H9 (cell line): ENCODE measurements at regions not wholly inside any gene's neighbourhood (a gene's known extent, or its start where the extent isn't known, plus 50 kb on each side); places are given as distances from the start of the nearest gene placed in this dataset.

Source experiments
- DNase-seq: peaks from one replicate; pipeline ENCODE4 v3.0.0-alpha.2; 2017
- H2AFZ ChIP-seq: one replicate; pipeline ENCODE4 v1.6.1; 2013; ENCODE audit warnings: mild to moderate bottlenecking, low read length, control low read depth, moderate library complexity
- H2AK5ac ChIP-seq: 2 replicates; pipeline ENCODE4 v1.6.1; 2013; ENCODE audit warnings: low read length, control low read depth, mixed read lengths; ENCODE audit not compliant: insufficient read length
- H2BK120ac ChIP-seq: one replicate; pipeline ENCODE4 v1.6.1; 2013; ENCODE audit warnings: low read depth, mild to moderate bottlenecking, low read length, control low read depth, inconsistent platforms; ENCODE audit not compliant: poor library complexity, severe bottlenecking
- H2BK12ac ChIP-seq: 2 replicates; pipeline ENCODE4 v1.6.1; 2013; ENCODE audit warnings: low read length, control low read depth, mixed read lengths, low read depth; ENCODE audit not compliant: insufficient read length
- H2BK15ac ChIP-seq: 2 replicates; pipeline ENCODE4 v1.6.1; 2013; ENCODE audit warnings: low read depth, low read length, control low read depth
- H2BK20ac ChIP-seq: one replicate; pipeline ENCODE4 v1.6.1; 2013; ENCODE audit warnings: low read depth, mild to moderate bottlenecking, low read length, control low read depth, inconsistent platforms; ENCODE audit not compliant: poor library complexity, severe bottlenecking
- H2BK5ac ChIP-seq: 2 replicates; pipeline ENCODE4 v1.6.1; 2013; ENCODE audit warnings: low read length, control low read depth, mixed read lengths; ENCODE audit not compliant: insufficient read length
- H3K14ac ChIP-seq: 2 replicates; pipeline ENCODE4 v1.6.1; 2013; ENCODE audit warnings: low read length, control low read depth; ENCODE audit not compliant: insufficient read depth
- H3K18ac ChIP-seq: 2 replicates; pipeline ENCODE4 v1.6.1; 2013; ENCODE audit warnings: low read depth, mild to moderate bottlenecking, mixed read lengths, low read length, control low read depth; ENCODE audit not compliant: insufficient read length
- H3K23ac ChIP-seq: 2 replicates; pipeline ENCODE4 v1.6.1; 2013; ENCODE audit warnings: low read length, control low read depth, mixed read lengths, low read depth; ENCODE audit not compliant: insufficient read length
- H3K23me2 ChIP-seq: 2 replicates; pipeline ENCODE4 v1.6.1; 2013; ENCODE audit warnings: low read depth, mild to moderate bottlenecking, mixed read lengths, low read length, control low read depth; ENCODE audit not compliant: insufficient read length, poor library complexity, severe bottlenecking
- H3K27ac ChIP-seq: 2 replicates; pipeline ENCODE4 v1.5.1; 2013; ENCODE audit warnings: low read length, control low read depth, mixed read lengths, low read depth; ENCODE audit not compliant: insufficient read length
- H3K27me3 ChIP-seq: 2 replicates; pipeline ENCODE4 v1.6.1; 2013; ENCODE audit warnings: low read length, control low read depth, inconsistent platforms; ENCODE audit not compliant: insufficient read depth
- H3K4ac ChIP-seq: 2 replicates; pipeline ENCODE4 v1.6.1; 2013; ENCODE audit warnings: low read depth, mild to moderate bottlenecking, control low read depth, inconsistent platforms, low read length, moderate library complexity
- H3K4me1 ChIP-seq: 2 replicates; pipeline ENCODE4 v1.6.1; 2013; ENCODE audit warnings: low read length, control low read depth, inconsistent platforms; ENCODE audit not compliant: insufficient read depth
- H3K4me2 ChIP-seq: 2 replicates; pipeline ENCODE4 v1.6.1; 2013; ENCODE audit warnings: low read length, control low read depth, mixed read lengths; ENCODE audit not compliant: insufficient read length, insufficient read depth
- H3K56ac ChIP-seq: 2 replicates; pipeline ENCODE4 v1.6.1; 2013; ENCODE audit warnings: low read depth, mild to moderate bottlenecking, mixed read lengths, low read length, control low read depth; ENCODE audit not compliant: insufficient read length
- H3K79me1 ChIP-seq: 2 replicates; pipeline ENCODE4 v1.6.1; 2013; ENCODE audit warnings: low read depth, mild to moderate bottlenecking, moderate library complexity, low read length, control low read depth, inconsistent platforms; ENCODE audit not compliant: insufficient read depth, poor library complexity, severe bottlenecking
- H3K79me2 ChIP-seq: 2 replicates; pipeline ENCODE4 v1.6.1; 2013; ENCODE audit warnings: low read length, control low read depth, inconsistent platforms; ENCODE audit not compliant: insufficient read depth
- H3K9ac ChIP-seq: 2 replicates; pipeline ENCODE4 v1.6.1; 2013; ENCODE audit warnings: low read length, control low read depth, mixed read lengths; ENCODE audit not compliant: insufficient read length; ENCODE audit errors: extremely low read depth
- H3K9me3 ChIP-seq: one replicate; pipeline ENCODE4 v1.6.1; 2013; ENCODE audit warnings: low read depth, low read length, inconsistent platforms; ENCODE audit not compliant: control insufficient read depth
- H3T11ph ChIP-seq: one replicate; pipeline ENCODE4 v1.6.1; 2013; ENCODE audit warnings: mild to moderate bottlenecking, low read length, control low read depth, inconsistent platforms
- H4K20me1 ChIP-seq: one replicate; pipeline ENCODE4 v1.6.1; 2013; ENCODE audit not compliant: control insufficient read depth, insufficient read length, insufficient read depth
- H4K5ac ChIP-seq: 2 replicates; pipeline ENCODE4 v1.6.1; 2013; ENCODE audit warnings: low read depth, mild to moderate bottlenecking, mixed read lengths, low read length, control low read depth; ENCODE audit not compliant: insufficient read length
- H4K8ac ChIP-seq: replicated peaks from 2 replicates; pipeline ENCODE4 v1.6.1; 2013; ENCODE audit warnings: low read length, control low read depth, mixed read lengths, low read depth; ENCODE audit not compliant: insufficient read length
- H4K91ac ChIP-seq: 2 replicates; pipeline ENCODE4 v1.6.1; 2013; ENCODE audit warnings: low read depth, mild to moderate bottlenecking, moderate library complexity, mixed read lengths, low read length, control low read depth; ENCODE audit not compliant: insufficient read length
- H3K27ac Mint-ChIP-seq, 3 experiments: 2 replicates in 2 of 3; 3 replicates in 1 of 3; pipeline ENCODE4 v1.8.0; 2020 to 2021; ENCODE audit warnings: mixed read lengths in 3 of 3, mild to moderate bottlenecking in 1 of 3, moderate library complexity in 1 of 3
- H3K27me3 Mint-ChIP-seq: 2 replicates; pipeline ENCODE4 v1.8.0; 2021; ENCODE audit warnings: low read depth, mild to moderate bottlenecking, moderate library complexity, mixed read lengths
- H3K36me3 Mint-ChIP-seq, 3 experiments: 2 replicates in 2 of 3; 3 replicates in 1 of 3; pipeline ENCODE4 v1.8.0; 2020 to 2021; ENCODE audit warnings: low read depth in 3 of 3, mixed read lengths in 3 of 3; ENCODE audit not compliant: insufficient read depth in 1 of 3
- H3K4me1 Mint-ChIP-seq, 2 experiments: 2 replicates each; pipeline ENCODE4 v1.8.0; 2020; ENCODE audit warnings: mixed read lengths in 2 of 2
- H3K4me3 Mint-ChIP-seq, 2 experiments: 2 replicates in 1 of 2; 3 replicates in 1 of 2; pipeline ENCODE4 v1.8.0; 2020 to 2021; ENCODE audit warnings: mild to moderate bottlenecking in 2 of 2, mixed read lengths in 2 of 2, moderate library complexity in 1 of 2
- H3K9me3 Mint-ChIP-seq, 2 experiments: 2 replicates in 1 of 2; 3 replicates in 1 of 2; pipeline ENCODE4 v1.8.0; 2020; ENCODE audit warnings: mild to moderate bottlenecking in 2 of 2, mixed read lengths in 2 of 2, moderate library complexity in 1 of 2
- whole genome bisulfite sequencing: extraction: QIAGEN DNeasy Blood & Tissue Kit; methylation state at CpG from one replicate; pipeline ENCODE4 v1.1.7; 2013; ENCODE audit warnings: missing lambda C conversion rate, low lambda C conversion rate, mixed read lengths; ENCODE audit not compliant: insufficient read length; ENCODE audit errors: extremely low coverage; 5-methylcytosine and 5-hydroxymethylcytosine counted together
- TF ChIP-seq, protein P1 (sequence below): fragments of 200-600 bp; sonication (generic); conservative IDR thresholded peaks from 3 replicates; pipeline ENCODE4 v1.8.0; 2021; ENCODE audit warnings: antibody characterized with exemption, mild to moderate bottlenecking

DNA sequence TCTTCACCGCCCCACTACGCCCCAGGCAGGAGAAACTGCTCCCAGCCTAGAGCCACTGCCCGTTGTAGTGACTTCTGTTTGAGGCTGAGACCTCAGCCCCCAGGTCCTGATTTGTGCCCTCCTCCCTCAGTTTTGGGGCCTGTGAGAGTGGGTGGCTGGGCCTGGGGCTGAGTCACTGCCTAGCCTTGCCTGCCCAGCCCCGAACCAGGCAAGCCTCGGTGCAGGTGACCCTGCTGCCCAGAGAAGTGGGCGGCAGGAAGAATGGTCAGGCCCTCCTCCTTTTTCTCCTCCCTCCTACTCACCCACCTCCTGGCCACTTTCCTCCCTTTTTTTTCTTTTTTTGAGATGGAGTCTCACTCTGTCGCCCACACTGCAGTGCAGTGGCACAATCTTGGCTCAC, 66.6 kb downstream of the ZFP36L2 start:
- Histone ChIP-seq H4K91ac (no peak overlapping the region), H3K4ac (no peak overlapping the region), H3K27ac (no peak overlapping the region), H4K5ac (no peak overlapping the region), H3K23me2 (no peaks in the 10 kb centered on the region), H3T11ph (no peak overlapping the region), H3K23ac (no peak overlapping the region), H3K18ac (no peak overlapping the region), H2AK5ac (no peak overlapping the region), H3K9ac (no peak overlapping the region), H2BK20ac (no peak overlapping the region), H3K14ac (no peak overlapping the region), H3K4me1 (no peaks in the 10 kb centered on the region), H2BK12ac (no peak overlapping the region), H3K79me2 (no peaks in the 10 kb centered on the region), H3K27me3 (no peaks in the 10 kb centered on the region), H3K4me2 (no peak overlapping the region), H4K20me1 (no peaks in the 10 kb centered on the region), H2BK15ac (no peak overlapping the region), H3K79me1 (no peaks in the 10 kb centered on the region), H2BK120ac (no peak overlapping the region), H4K8ac (no peak overlapping the region), H3K56ac (no peak overlapping the region), H2AFZ (no peak overlapping the region), H3K9me3 (no peaks in the 10 kb centered on the region), H2BK5ac (no peak overlapping the region)
- DNase-seq, result no peak
- H3K36me3 Mint-ChIP-seq, result no peaks in the 10 kb centered on the region
- peaks cover 13 to 26% of the 10 kb centered on the region in 2 experiments for H3K4me1 Mint-ChIP-seq
- TF ChIP-seq, protein P1, sequence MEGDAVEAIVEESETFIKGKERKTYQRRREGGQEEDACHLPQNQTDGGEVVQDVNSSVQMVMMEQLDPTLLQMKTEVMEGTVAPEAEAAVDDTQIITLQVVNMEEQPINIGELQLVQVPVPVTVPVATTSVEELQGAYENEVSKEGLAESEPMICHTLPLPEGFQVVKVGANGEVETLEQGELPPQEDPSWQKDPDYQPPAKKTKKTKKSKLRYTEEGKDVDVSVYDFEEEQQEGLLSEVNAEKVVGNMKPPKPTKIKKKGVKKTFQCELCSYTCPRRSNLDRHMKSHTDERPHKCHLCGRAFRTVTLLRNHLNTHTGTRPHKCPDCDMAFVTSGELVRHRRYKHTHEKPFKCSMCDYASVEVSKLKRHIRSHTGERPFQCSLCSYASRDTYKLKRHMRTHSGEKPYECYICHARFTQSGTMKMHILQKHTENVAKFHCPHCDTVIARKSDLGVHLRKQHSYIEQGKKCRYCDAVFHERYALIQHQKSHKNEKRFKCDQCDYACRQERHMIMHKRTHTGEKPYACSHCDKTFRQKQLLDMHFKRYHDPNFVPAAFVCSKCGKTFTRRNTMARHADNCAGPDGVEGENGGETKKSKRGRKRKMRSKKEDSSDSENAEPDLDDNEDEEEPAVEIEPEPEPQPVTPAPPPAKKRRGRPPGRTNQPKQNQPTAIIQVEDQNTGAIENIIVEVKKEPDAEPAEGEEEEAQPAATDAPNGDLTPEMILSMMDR, result no peak
- no peak overlapping the region for H3K4me3 Mint-ChIP-seq
- H3K27ac Mint-ChIP-seq, result no peak overlapping the region
- no peaks in the 10 kb centered on the region for H3K9me3 Mint-ChIP-seq
- no peaks in the 10 kb centered on the region for H3K27me3 Mint-ChIP-seq
- WGBS, result no CpG with 5 or more reads among the region's 7 CpGs
